Activated naive CD4-positive, alpha-beta T cell treated with anti-CD3 and anti-CD28 coated beads, Interleukin-2, amount 10 ng/mL, durations not matched to agents 7 days and 5 days (primary cell): ENCODE measurements at regions not wholly inside any gene's neighbourhood (a gene's known extent, or its start where the extent isn't known, plus 50 kb on each side); places are given as distances from the start of the nearest gene placed in this dataset.

Experiments used
- CTCF ChIA-PET: fragments of 350-600 bp; sonication (Branson Sonifier 250); formaldehyde crosslinking; loops from one replicate; lab custom pipeline; 2021; ENCODE audit warnings: antibody characterized with exemption; lab: Charles Lee
- DNase-seq: peaks from one replicate; pipeline ENCODE4 v3.0.0-alpha.2; 2020
- H3K27ac Mint-ChIP-seq: one replicate; pipeline ENCODE4 v1.8.0; 2021; ENCODE audit warnings: mild to moderate bottlenecking, moderate library complexity, mixed read lengths
- H3K27me3 Mint-ChIP-seq: one replicate; pipeline ENCODE4 v1.8.0; 2021; ENCODE audit warnings: mild to moderate bottlenecking, mixed read lengths
- H3K36me3 Mint-ChIP-seq: one replicate; pipeline ENCODE4 v1.8.0; 2021; ENCODE audit warnings: mixed read lengths
- H3K4me1 Mint-ChIP-seq: one replicate; pipeline ENCODE4 v1.8.0; 2021; ENCODE audit warnings: mixed read lengths
- H3K4me3 Mint-ChIP-seq: one replicate; pipeline ENCODE4 v1.8.0; 2021; ENCODE audit warnings: mild to moderate bottlenecking, moderate library complexity, mixed read lengths
- H3K9me3 Mint-ChIP-seq: one replicate; pipeline ENCODE4 v1.8.0; 2021; ENCODE audit warnings: mixed read lengths

- H3K27ac Mint-ChIP-seq = no peak overlapping the region
- H3K4me1 Mint-ChIP-seq = peaks cover 47% of the 10 kb centered on the region
- H3K4me3 Mint-ChIP-seq = no peak overlapping the region
- DNase-seq = no peak
- H3K9me3 Mint-ChIP-seq = no peaks in the 10 kb centered on the region
- H3K36me3 Mint-ChIP-seq = no peaks in the 10 kb centered on the region
- H3K27me3 Mint-ChIP-seq = peaks cover 72% of the 10 kb centered on the region
- CTCF ChIA-PET = interaction anchor here (1.4 kb wide), 1 partner anchor 159 kb away, joined by 3 read pairs; no protein-coding TSS in a partner anchor
Observed at GRCh38 chr15:99440551-99441443, 125.0 kb upstream of the MEF2A start.

DNA sequence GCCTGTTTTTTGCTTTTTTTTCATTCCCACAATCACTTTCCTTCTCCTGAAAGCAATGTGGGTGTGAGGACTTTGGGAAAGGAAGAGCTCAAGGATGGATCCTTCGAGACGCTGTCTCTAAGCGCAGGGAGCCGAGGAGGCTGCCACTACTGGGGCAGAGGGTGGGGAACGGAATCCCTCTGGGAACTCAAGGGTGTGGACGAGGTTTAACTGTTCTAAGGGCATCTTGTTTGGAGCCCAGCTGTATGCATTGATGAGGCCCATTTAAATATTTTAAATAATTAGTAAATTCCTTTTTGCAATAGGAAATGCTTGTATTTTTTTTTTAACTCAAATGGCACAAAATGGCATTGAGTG is 124.4 kb upstream of the MEF2A start:
- Mint-ChIP-seq H3K4me3 (no peak overlapping the region), H3K4me1 (peaks cover 49% of the 10 kb centered on the region), H3K27ac (no peak overlapping the region), H3K27me3 (peaks cover 70% of the 10 kb centered on the region), H3K36me3 (no peaks in the 10 kb centered on the region), H3K9me3 (no peaks in the 10 kb centered on the region)
- DNase-seq = no peak
- CTCF ChIA-PET = interaction anchor here (1.4 kb wide), 1 partner anchor 160 kb away, joined by 3 read pairs; no protein-coding TSS in a partner anchor

- no peak overlapping the region for H3K27ac Mint-ChIP-seq
- H3K36me3 Mint-ChIP-seq = no peaks in the 10 kb centered on the region
- CTCF ChIA-PET = interaction anchor here (1.4 kb wide), 1 partner anchor 160 kb away, joined by 3 read pairs; no protein-coding TSS in a partner anchor
- H3K4me1 Mint-ChIP-seq = peaks cover 50% of the 10 kb centered on the region
- no peak for DNase-seq
- peaks cover 70% of the 10 kb centered on the region for H3K27me3 Mint-ChIP-seq
- no peaks in the 10 kb centered on the region for H3K9me3 Mint-ChIP-seq
- no peak overlapping the region for H3K4me3 Mint-ChIP-seq
Observed at GRCh38 chr15:99441871-99442251, 123.9 kb upstream of the MEF2A start.

DNA sequence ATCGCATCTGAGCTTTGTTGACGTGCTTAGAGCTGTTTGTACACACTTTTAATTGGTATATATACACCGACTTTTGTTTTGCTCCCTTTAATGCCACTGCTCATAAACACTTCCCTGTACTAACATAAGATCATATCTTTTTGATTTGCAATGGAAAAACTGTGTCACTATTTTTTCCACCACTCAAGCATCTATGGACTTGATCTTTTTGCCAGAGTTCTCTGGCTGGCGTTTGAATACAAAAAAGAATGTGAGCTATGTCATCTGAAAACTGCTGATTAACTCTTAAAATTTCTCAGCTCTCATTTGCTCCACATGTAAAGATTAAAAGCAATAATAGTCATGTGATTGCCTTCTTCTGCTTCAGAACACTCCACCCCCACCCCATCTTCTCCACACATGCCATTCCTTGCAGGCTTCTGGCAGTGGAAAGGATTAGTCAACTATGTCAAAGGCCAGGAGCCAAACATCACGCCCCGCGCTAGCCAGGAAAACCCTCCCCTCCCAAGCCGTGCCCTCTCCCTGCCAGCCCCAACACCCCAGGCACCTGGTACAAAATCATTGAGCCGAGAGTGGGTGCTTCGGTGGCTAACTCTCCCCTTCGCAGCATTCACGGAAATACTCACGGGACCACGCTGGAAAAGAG is 123.4 kb upstream of the MEF2A start:
- CTCF ChIA-PET = no interaction called here
- Mint-ChIP-seq H3K4me1 (peaks cover 47% of the 10 kb centered on the region), H3K4me3 (no peak overlapping the region), H3K36me3 (no peaks in the 10 kb centered on the region), H3K27ac (no peak overlapping the region), H3K9me3 (no peaks in the 10 kb centered on the region), H3K27me3 (peaks cover 67% of the 10 kb centered on the region)
- peak; percentile 14 for DNase-seq

- CTCF ChIA-PET = no interaction called here
- H3K9me3 Mint-ChIP-seq = no peaks in the 10 kb centered on the region
- peak; percentile 14 for DNase-seq
- peaks cover 65% of the 10 kb centered on the region for H3K27me3 Mint-ChIP-seq
- peaks cover 48% of the 10 kb centered on the region for H3K4me1 Mint-ChIP-seq
- H3K36me3 Mint-ChIP-seq = no peaks in the 10 kb centered on the region
- peak overlapping the region; percentile 5 for H3K27ac Mint-ChIP-seq
- H3K4me3 Mint-ChIP-seq = no peak overlapping the region
Observed at GRCh38 chr15:99443056-99443756, 122.6 kb upstream of the MEF2A start.

GRCh38 chr15:99443768-99444446 is 121.9 kb upstream of the MEF2A start:
- peak; percentile 20 for DNase-seq
- Mint-ChIP-seq H3K27me3 (peaks cover 66% of the 10 kb centered on the region), H3K27ac (peak overlapping the region; percentile 81), H3K4me1 (peaks cover 45% of the 10 kb centered on the region), H3K36me3 (no peaks in the 10 kb centered on the region), H3K4me3 (no peak overlapping the region), H3K9me3 (no peaks in the 10 kb centered on the region)
- CTCF ChIA-PET = no interaction called here

DNA sequence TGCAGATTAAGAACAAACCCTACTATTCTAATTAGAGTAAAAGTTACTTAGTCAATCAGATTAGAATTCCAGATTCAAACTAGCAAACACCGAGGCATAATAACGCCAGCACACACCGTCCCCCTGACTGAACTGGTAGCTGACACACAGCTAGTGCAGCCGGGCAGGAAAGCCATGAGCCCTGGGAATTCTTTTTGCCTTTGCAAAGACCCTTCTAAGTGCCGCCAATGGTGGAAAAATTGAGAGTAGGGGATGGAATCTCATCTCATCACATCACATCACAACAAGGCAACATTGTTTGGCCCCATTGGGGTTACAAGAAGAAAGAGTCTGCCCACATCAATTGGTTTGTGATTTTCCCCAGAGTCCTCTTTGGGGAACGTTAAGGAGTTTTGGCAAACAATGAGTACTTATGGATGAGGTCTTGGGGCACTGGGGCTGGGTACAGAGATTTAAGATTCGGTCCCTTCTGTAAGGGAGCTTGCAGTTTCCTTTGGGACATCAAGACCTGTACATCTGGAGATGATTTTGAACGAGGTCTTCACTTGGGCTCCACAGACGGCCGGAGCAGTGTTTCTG is 120.4 kb upstream of the MEF2A start:
- no peak for DNase-seq
- Mint-ChIP-seq H3K4me1 (peaks cover 55% of the 10 kb centered on the region), H3K27ac (no peak overlapping the region), H3K9me3 (no peaks in the 10 kb centered on the region), H3K27me3 (peaks cover 54% of the 10 kb centered on the region), H3K4me3 (no peak overlapping the region), H3K36me3 (no peaks in the 10 kb centered on the region)
- CTCF ChIA-PET = no interaction called here

DNA sequence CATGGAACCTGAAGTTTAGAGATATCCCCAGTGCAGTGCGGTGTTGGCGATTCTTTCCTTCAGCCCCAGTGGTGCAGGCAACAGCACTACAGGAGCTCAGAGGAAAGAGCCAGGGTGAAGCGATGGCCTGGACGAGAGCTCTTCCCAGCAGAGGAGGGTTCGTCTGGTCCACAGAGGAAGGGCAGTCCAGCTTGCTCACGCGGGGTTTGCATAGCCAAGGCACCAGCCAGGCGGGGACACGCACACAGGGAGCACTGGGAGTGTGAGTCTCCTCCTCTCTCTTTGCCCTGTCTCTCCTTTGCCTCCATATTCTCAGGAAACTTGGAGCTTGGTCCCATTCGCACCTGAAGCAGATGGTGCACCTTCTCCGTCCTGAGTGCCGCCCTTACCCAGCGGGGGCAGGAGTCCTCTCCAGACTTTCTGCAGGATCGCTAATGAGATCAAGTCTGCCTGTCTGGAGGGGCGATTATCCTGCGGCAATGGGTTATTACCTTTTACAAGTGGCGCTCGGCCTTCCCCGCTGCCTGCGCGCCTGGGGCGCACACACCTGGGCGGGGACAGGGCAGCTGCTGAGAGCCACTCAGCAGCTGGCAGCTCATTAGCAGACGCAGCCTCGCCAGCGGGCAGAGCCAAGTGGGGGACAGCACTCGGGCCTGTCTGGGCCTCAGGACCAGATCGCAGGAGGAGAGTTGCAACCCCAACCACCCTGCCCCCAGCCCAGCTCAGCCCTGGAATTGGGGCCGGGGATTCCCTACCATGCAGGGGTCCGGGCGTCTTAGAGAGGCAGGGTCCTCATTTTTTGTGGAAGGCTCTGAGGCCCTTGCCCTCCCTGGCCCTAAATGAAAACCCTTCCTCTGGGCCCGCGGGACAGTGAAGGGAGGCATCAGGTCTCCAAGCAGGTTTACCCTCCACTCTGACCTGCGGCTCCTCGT is 119.0 kb upstream of the MEF2A start:
- H3K27me3 Mint-ChIP-seq = peaks cover 56% of the 10 kb centered on the region
- CTCF ChIA-PET = no interaction called here
- no peaks in the 10 kb centered on the region for H3K9me3 Mint-ChIP-seq
- no peaks in the 10 kb centered on the region for H3K36me3 Mint-ChIP-seq
- H3K4me1 Mint-ChIP-seq = peaks cover 70% of the 10 kb centered on the region
- DNase-seq = no peak
- no peak overlapping the region for H3K4me3 Mint-ChIP-seq
- no peak overlapping the region for H3K27ac Mint-ChIP-seq

GRCh38 chr15:99447497-99448371 is 118.0 kb upstream of the MEF2A start:
- no peaks in the 10 kb centered on the region for H3K36me3 Mint-ChIP-seq
- no peaks in the 10 kb centered on the region for H3K9me3 Mint-ChIP-seq
- CTCF ChIA-PET = no interaction called here
- DNase-seq = no peak
- peaks cover 68% of the 10 kb centered on the region for H3K4me1 Mint-ChIP-seq
- peaks cover 59% of the 10 kb centered on the region for H3K27me3 Mint-ChIP-seq
- no peak overlapping the region for H3K4me3 Mint-ChIP-seq
- H3K27ac Mint-ChIP-seq = no peak overlapping the region

DNA sequence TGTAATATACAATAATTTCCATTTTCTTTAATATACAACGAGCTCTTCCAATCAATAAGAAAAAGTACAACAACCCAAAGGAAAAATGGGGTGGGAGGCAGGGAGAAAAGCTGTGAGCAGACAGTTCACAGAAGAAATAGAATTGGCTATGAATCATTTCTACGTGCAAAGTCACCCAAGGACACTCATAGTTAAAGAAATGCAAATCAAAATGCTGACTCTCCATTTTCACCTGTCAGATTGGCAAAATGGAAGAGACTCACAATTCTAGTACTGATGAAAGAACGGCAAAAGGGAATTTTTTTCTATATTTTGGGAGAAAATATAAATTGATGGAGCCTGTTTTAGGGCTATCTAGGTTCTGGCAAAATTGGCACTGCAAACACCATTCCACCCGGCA is 116.3 kb upstream of the MEF2A start:
- Mint-ChIP-seq H3K27ac (no peak overlapping the region), H3K4me1 (peaks cover 56% of the 10 kb centered on the region), H3K9me3 (no peaks in the 10 kb centered on the region), H3K36me3 (no peaks in the 10 kb centered on the region), H3K4me3 (no peak overlapping the region), H3K27me3 (peaks cover 60% of the 10 kb centered on the region)
- no peak for DNase-seq
- CTCF ChIA-PET = interaction anchor here (0.6 kb wide), 1 partner anchor 78 kb away, joined by 3 read pairs; no protein-coding TSS in a partner anchor

- Mint-ChIP-seq H3K9me3 (no peaks in the 10 kb centered on the region), H3K4me3 (peak overlapping the region; percentile 39), H3K4me1 (peaks cover 47% of the 10 kb centered on the region), H3K36me3 (no peaks in the 10 kb centered on the region), H3K27ac (peak overlapping the region; percentile 72), H3K27me3 (peaks cover 63% of the 10 kb centered on the region)
- CTCF ChIA-PET = no interaction called here
- DNase-seq = peak; percentile 68
Observed at GRCh38 chr15:99450896-99451358, 114.9 kb upstream of the MEF2A start.

GRCh38 chr15:99451484-99451883 is 114.3 kb upstream of the MEF2A start:
- DNase-seq = no peak
- Mint-ChIP-seq H3K4me3 (no peak overlapping the region), H3K27ac (peak overlapping the region; percentile 67), H3K9me3 (no peaks in the 10 kb centered on the region), H3K27me3 (peaks cover 62% of the 10 kb centered on the region), H3K36me3 (no peaks in the 10 kb centered on the region), H3K4me1 (peaks cover 44% of the 10 kb centered on the region)
- CTCF ChIA-PET = no interaction called here
